ENCODE measurements at regions not wholly inside any gene's neighbourhood (a gene's known extent, or its start where the extent isn't known, plus 50 kb on each side); places are given as distances from the start of the nearest gene placed in this dataset.
"Not testable (repeated sequence)": the region's sequence is repeated elsewhere in the genome, so short reads cannot be mapped to it uniquely, and the experiment has no call there.

GRCh38 chr14:28375295-28375694, 391.3 kb upstream of the FOXG1 start:
- Mint-ChIP-seq H3K36me3 (ENCODE audit: low read depth) (no peaks in the 10 kb centered on the region), H3K27me3 (no peaks in the 10 kb centered on the region), H3K4me3 (no peak overlapping the region), H3K27ac (no peak overlapping the region), H3K4me1 (ENCODE audit: low read depth) (no peaks in the 10 kb centered on the region), H3K9me3 (peaks cover 16% of the 10 kb centered on the region)
- DNase-seq: no peak

GRCh38 chr14:28381656-28382055, 384.9 kb upstream of the FOXG1 start:
- Mint-ChIP-seq H3K4me1 (ENCODE audit: low read depth) (no peaks in the 10 kb centered on the region), H3K27ac (no peak overlapping the region), H3K27me3 (no peaks in the 10 kb centered on the region), H3K9me3 (peaks cover 24% of the 10 kb centered on the region), H3K4me3 (no peak overlapping the region), H3K36me3 (ENCODE audit: low read depth) (no peaks in the 10 kb centered on the region)
- DNase-seq: no peak

GRCh38 chr14:28382444-28383190, 384.0 kb upstream of the FOXG1 start:
- no peak for DNase-seq
- no peak overlapping the region for H3K27ac Mint-ChIP-seq
- peaks cover 22% of the 10 kb centered on the region for H3K9me3 Mint-ChIP-seq
- no peaks in the 10 kb centered on the region for H3K4me1 Mint-ChIP-seq (ENCODE audit: low read depth)
- H3K36me3 Mint-ChIP-seq (ENCODE audit: low read depth): no peaks in the 10 kb centered on the region
- H3K4me3 Mint-ChIP-seq: no peak overlapping the region
- H3K27me3 Mint-ChIP-seq: no peaks in the 10 kb centered on the region

- Mint-ChIP-seq H3K27me3 (no peaks in the 10 kb centered on the region), H3K9me3 (peaks cover 4% of the 10 kb centered on the region), H3K4me1 (ENCODE audit: low read depth) (no peaks in the 10 kb centered on the region), H3K36me3 (ENCODE audit: low read depth) (no peaks in the 10 kb centered on the region), H3K27ac (no peak overlapping the region), H3K4me3 (no peak overlapping the region)
- DNase-seq: no peak
Observed at GRCh38 chr14:28398506-28398905, 368.1 kb upstream of the FOXG1 start.

GRCh38 chr14:28401705-28402104, 364.9 kb upstream of the FOXG1 start:
- H3K27ac Mint-ChIP-seq, H3K4me3 Mint-ChIP-seq, DNase-seq: not testable (repeated sequence)

GRCh38 chr14:28406196-28406595, 360.4 kb upstream of the FOXG1 start:
- no peaks in the 10 kb centered on the region for H3K4me1 Mint-ChIP-seq (ENCODE audit: low read depth)
- H3K4me3 Mint-ChIP-seq: no peak overlapping the region
- H3K27me3 Mint-ChIP-seq: no peaks in the 10 kb centered on the region
- no peaks in the 10 kb centered on the region for H3K36me3 Mint-ChIP-seq (ENCODE audit: low read depth)
- no peak for DNase-seq
- no peak overlapping the region for H3K27ac Mint-ChIP-seq
- H3K9me3 Mint-ChIP-seq: peaks cover 9% of the 10 kb centered on the region

More at GRCh38 chr14:28401705-28402104, 364.9 kb upstream of the FOXG1 start:
- H3K9me3 Mint-ChIP-seq; H3K36me3 Mint-ChIP-seq (ENCODE audit: low read depth); H3K27me3 Mint-ChIP-seq; H3K4me1 Mint-ChIP-seq (ENCODE audit: low read depth): not testable (repeated sequence)

- no peak overlapping the region for H3K27ac Mint-ChIP-seq
- DNase-seq: no peak
Observed at GRCh38 chr14:28407031-28407825, 359.4 kb upstream of the FOXG1 start.

GRCh38 chr14:28407996-28408395, 358.6 kb upstream of the FOXG1 start:
- Mint-ChIP-seq H3K4me3 (no peak overlapping the region), H3K4me1 (ENCODE audit: low read depth) (no peaks in the 10 kb centered on the region), H3K27me3 (no peaks in the 10 kb centered on the region), H3K27ac (no peak overlapping the region), H3K36me3 (ENCODE audit: low read depth) (no peaks in the 10 kb centered on the region), H3K9me3 (peaks cover 21% of the 10 kb centered on the region)
- DNase-seq: no peak

More at GRCh38 chr14:28407031-28407825, 359.4 kb upstream of the FOXG1 start:
- no peaks in the 10 kb centered on the region for H3K36me3 Mint-ChIP-seq (ENCODE audit: low read depth)
- H3K4me3 Mint-ChIP-seq: no peak overlapping the region
- H3K4me1 Mint-ChIP-seq (ENCODE audit: low read depth): no peaks in the 10 kb centered on the region
- no peaks in the 10 kb centered on the region for H3K27me3 Mint-ChIP-seq
- H3K9me3 Mint-ChIP-seq: peaks cover 18% of the 10 kb centered on the region

- peaks cover 31% of the 10 kb centered on the region for H3K9me3 Mint-ChIP-seq
- no peak overlapping the region for H3K4me3 Mint-ChIP-seq
- H3K27me3 Mint-ChIP-seq: no peaks in the 10 kb centered on the region
- no peaks in the 10 kb centered on the region for H3K36me3 Mint-ChIP-seq (ENCODE audit: low read depth)
- H3K27ac Mint-ChIP-seq: no peak overlapping the region
- no peak for DNase-seq
- no peaks in the 10 kb centered on the region for H3K4me1 Mint-ChIP-seq (ENCODE audit: low read depth)
Observed at GRCh38 chr14:28412077-28412476, 354.5 kb upstream of the FOXG1 start.

GRCh38 chr14:28426960-28427359, 339.6 kb upstream of the FOXG1 start:
- Mint-ChIP-seq H3K36me3 (ENCODE audit: low read depth) (no peaks in the 10 kb centered on the region), H3K4me1 (ENCODE audit: low read depth) (no peaks in the 10 kb centered on the region), H3K4me3 (no peak overlapping the region), H3K27me3 (no peaks in the 10 kb centered on the region), H3K9me3 (peaks cover 17% of the 10 kb centered on the region), H3K27ac (no peak overlapping the region)
- DNase-seq: no peak

GRCh38 chr14:28436821-28437220, 329.8 kb upstream of the FOXG1 start:
- peaks cover 7% of the 10 kb centered on the region for H3K9me3 Mint-ChIP-seq
- no peaks in the 10 kb centered on the region for H3K27me3 Mint-ChIP-seq

GRCh38 chr14:28461389-28461788, 305.2 kb upstream of the FOXG1 start:
- Mint-ChIP-seq H3K27me3 (no peaks in the 10 kb centered on the region), H3K27ac (no peak overlapping the region), H3K4me3 (no peak overlapping the region), H3K9me3 (peaks cover 15% of the 10 kb centered on the region), H3K4me1 (ENCODE audit: low read depth) (no peaks in the 10 kb centered on the region), H3K36me3 (ENCODE audit: low read depth) (no peaks in the 10 kb centered on the region)
- no peak for DNase-seq

More at GRCh38 chr14:28436821-28437220, 329.8 kb upstream of the FOXG1 start:
- H3K4me3 Mint-ChIP-seq: no peak overlapping the region
- no peak for DNase-seq
- no peaks in the 10 kb centered on the region for H3K36me3 Mint-ChIP-seq (ENCODE audit: low read depth)
- H3K4me1 Mint-ChIP-seq (ENCODE audit: low read depth): no peaks in the 10 kb centered on the region
- no peak overlapping the region for H3K27ac Mint-ChIP-seq

- H3K9me3 Mint-ChIP-seq: peaks cover 20% of the 10 kb centered on the region
- no peaks in the 10 kb centered on the region for H3K4me1 Mint-ChIP-seq (ENCODE audit: low read depth)
- no peaks in the 10 kb centered on the region for H3K36me3 Mint-ChIP-seq (ENCODE audit: low read depth)
- DNase-seq: no peak
- no peaks in the 10 kb centered on the region for H3K27me3 Mint-ChIP-seq
- no peak overlapping the region for H3K27ac Mint-ChIP-seq
- no peak overlapping the region for H3K4me3 Mint-ChIP-seq
Observed at GRCh38 chr14:28467611-28468010, 299.0 kb upstream of the FOXG1 start.

- no peaks in the 10 kb centered on the region for H3K36me3 Mint-ChIP-seq (ENCODE audit: low read depth)
- DNase-seq: no peak
- H3K4me1 Mint-ChIP-seq (ENCODE audit: low read depth): no peaks in the 10 kb centered on the region
- peaks cover 19% of the 10 kb centered on the region for H3K9me3 Mint-ChIP-seq
- no peaks in the 10 kb centered on the region for H3K27me3 Mint-ChIP-seq
- no peak overlapping the region for H3K27ac Mint-ChIP-seq
- no peak overlapping the region for H3K4me3 Mint-ChIP-seq
Observed at GRCh38 chr14:28468191-28469151, 298.1 kb upstream of the FOXG1 start.

Measured in activated T-cell treated with anti-CD3 and anti-CD28 coated beads, Interleukin-2, amount 50 U/mL, for 24 hours (primary cell).